K562 (cell line): ENCODE measurements at regions not wholly inside any gene's neighbourhood (a gene's known extent, or its start where the extent isn't known, plus 50 kb on each side); places are given as distances from the start of the nearest gene placed in this dataset.

Experiments used
- CBX3 ChIP-seq, 2 experiments: IDR thresholded peaks; 1 replicate in 1 of 2; 2 replicates in 1 of 2; pipeline ENCODE4 v1.6.1; 2012; ENCODE audit warnings: inconsistent platforms in 2 of 2, low read length in 2 of 2, borderline replicate concordance in 1 of 2, control low read depth in 1 of 2
- EP300 ChIP-seq: IDR thresholded peaks from 2 replicates; pipeline ENCODE4 v1.6.1; 2012; ENCODE audit warnings: low read length, improper control_type of control experiment
- KAT7 ChIP-seq: sonication (generic); formaldehyde crosslinking; IDR thresholded peaks from 2 replicates; pipeline ENCODE4 v1.8.0; 2022; ENCODE audit warnings: missing genetic modification reagents, mild to moderate bottlenecking, borderline replicate concordance
- KLF6 ChIP-seq: fragments of 250-450 bp; sonication (Bioruptor Pico); IDR thresholded peaks from 2 replicates; pipeline ENCODE4 v1.4.0; 2020; ENCODE audit warnings: mild to moderate bottlenecking, moderate library complexity, borderline replicate concordance
- RAD21 ChIP-seq, 2 experiments: fragments of 250-450 bp in 1 of 2; fragments of 450-650 bp in 1 of 2; sonication (Bioruptor Pico) in 1 of 2; formaldehyde crosslinking in 1 of 2; IDR thresholded peaks in 1 of 2; conservative IDR thresholded peaks in 1 of 2; 2 replicates each; pipeline versions ENCODE4 v1.4.0 to v1.8.0; 2020 to 2022; ENCODE audit warnings: mild to moderate bottlenecking in 2 of 2, moderate library complexity in 1 of 2
- SP2 ChIP-seq: IDR thresholded peaks from 2 replicates; pipeline ENCODE4 v1.6.1; 2011; ENCODE audit warnings: mild to moderate bottlenecking, low read depth, low read length, moderate library complexity; ENCODE audit not compliant: poor library complexity, severe bottlenecking; ENCODE audit errors: extremely low read depth
- SRSF1 ChIP-seq: fragments of 200-400 bp; formaldehyde crosslinking; IDR thresholded peaks from 2 replicates; pipeline ENCODE4 v1.6.1; 2017; ENCODE audit warnings: mild to moderate bottlenecking, low read depth, low read length, moderate library complexity
- TAF1 ChIP-seq: IDR thresholded peaks from 2 replicates; pipeline ENCODE4 v1.6.1; 2011; ENCODE audit warnings: mild to moderate bottlenecking, low read length, moderate library complexity; ENCODE audit not compliant: insufficient read depth, control insufficient read depth, severe bottlenecking; ENCODE audit errors: extremely low read depth
- ZNF217 ChIP-seq: sonication (generic); formaldehyde crosslinking; IDR thresholded peaks from 2 replicates; pipeline ENCODE4 v1.8.0; 2022; ENCODE audit warnings: mild to moderate bottlenecking, missing genetic modification reagents
- ZNF589 ChIP-seq: fragments of 200-800 bp; sonication (Bioruptor generic); IDR thresholded peaks from 2 replicates; pipeline ENCODE4 v1.6.1; 2016; ENCODE audit warnings: low read depth, missing genetic modification characterization, missing compliant biosample characterization
- TF ChIP-seq, protein P1 (sequence below): IDR thresholded peaks from 2 replicates; pipeline ENCODE4 v1.6.1; 2011; ENCODE audit not compliant: insufficient read length; ENCODE audit errors: extremely low read depth

GRCh38 chr15:77810130-77810571, 177.4 kb upstream of the LINGO1 start:
- TF ChIP-seq EP300 (no peak), ZNF589 (CRISPR knock-in tag) (no peak), RAD21 (CRISPR knock-in tag; conservative IDR thresholded peaks at IDR 0.05 in 1 of 2, IDR thresholded peaks at IDR 0.05 in 1 of 2) (no peak), SRSF1 (no peak), ZNF217 (CRISPR knock-in tag) (no peak), TAF1 (no peak), SP2 (no peak), KAT7 (CRISPR knock-in tag) (no peak), KLF6 (CRISPR knock-in tag) (no peak), CBX3 (IDR thresholded peaks at IDR 0.05; ENCODE audit: borderline replicate concordance in 1 of 2, low read length in 2 of 2) (no peak)
- TF ChIP-seq, protein P1, sequence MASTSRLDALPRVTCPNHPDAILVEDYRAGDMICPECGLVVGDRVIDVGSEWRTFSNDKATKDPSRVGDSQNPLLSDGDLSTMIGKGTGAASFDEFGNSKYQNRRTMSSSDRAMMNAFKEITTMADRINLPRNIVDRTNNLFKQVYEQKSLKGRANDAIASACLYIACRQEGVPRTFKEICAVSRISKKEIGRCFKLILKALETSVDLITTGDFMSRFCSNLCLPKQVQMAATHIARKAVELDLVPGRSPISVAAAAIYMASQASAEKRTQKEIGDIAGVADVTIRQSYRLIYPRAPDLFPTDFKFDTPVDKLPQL = no peak
